Activated T-helper 17 cell treated with anti-CD3 and anti-CD28 coated beads, Interleukin-2, amount 50 U/mL, for 72 hours (primary cell): ENCODE measurements at regions not wholly inside any gene's neighbourhood (a gene's known extent, or its start where the extent isn't known, plus 50 kb on each side); places are given as distances from the start of the nearest gene placed in this dataset.
"Not testable (repeated sequence)": the region's sequence is repeated elsewhere in the genome, so short reads cannot be mapped to it uniquely, and the experiment has no call there.

Source experiments
- ATAC-seq: fragments of 150-1000 bp; cut with Tn5 transposase; replicated peaks from 2 replicates; pipeline ENCODE4 v1.10.0; 2021; ENCODE audit warnings: mild to moderate bottlenecking, moderate library complexity
- H3K27ac Mint-ChIP-seq: one replicate; pipeline ENCODE4 v1.8.0; 2022; ENCODE audit warnings: mixed read lengths
- H3K27me3 Mint-ChIP-seq: one replicate; pipeline ENCODE4 v1.8.0; 2022; ENCODE audit warnings: mixed read lengths
- H3K36me3 Mint-ChIP-seq: one replicate; pipeline ENCODE4 v1.8.0; 2022; ENCODE audit warnings: low read depth, mild to moderate bottlenecking, mixed read lengths
- H3K4me1 Mint-ChIP-seq: one replicate; pipeline ENCODE4 v1.8.0; 2022; ENCODE audit warnings: mixed read lengths
- H3K4me3 Mint-ChIP-seq: one replicate; pipeline ENCODE4 v1.8.0; 2022; ENCODE audit warnings: mild to moderate bottlenecking, mixed read lengths
- H3K9me3 Mint-ChIP-seq: one replicate; pipeline ENCODE4 v1.8.0; 2022; ENCODE audit warnings: mixed read lengths

GRCh38 chr12:131528667-131529066 lies 182.2 kb upstream of the SFSWAP start:
- Mint-ChIP-seq H3K4me3 (no peak overlapping the region), H3K4me1 (no peaks in the 10 kb centered on the region), H3K27ac (no peak overlapping the region), H3K27me3 (no peaks in the 10 kb centered on the region), H3K36me3 (no peaks in the 10 kb centered on the region), H3K9me3 (no peaks in the 10 kb centered on the region)
- ATAC-seq, result no peak

GRCh38 chr12:131529196-131530040 lies 181.5 kb upstream of the SFSWAP start:
- Mint-ChIP-seq H3K27ac (no peak overlapping the region), H3K9me3 (no peaks in the 10 kb centered on the region), H3K27me3 (no peaks in the 10 kb centered on the region), H3K4me1 (no peaks in the 10 kb centered on the region), H3K4me3 (no peak overlapping the region), H3K36me3 (no peaks in the 10 kb centered on the region)
- no peak for ATAC-seq

- no peaks in the 10 kb centered on the region for H3K9me3 Mint-ChIP-seq
- H3K36me3 Mint-ChIP-seq, result no peaks in the 10 kb centered on the region
- ATAC-seq, result no peak
- peaks cover 3% of the 10 kb centered on the region for H3K4me1 Mint-ChIP-seq
- H3K4me3 Mint-ChIP-seq, result no peak overlapping the region
- no peaks in the 10 kb centered on the region for H3K27me3 Mint-ChIP-seq
- H3K27ac Mint-ChIP-seq, result no peak overlapping the region
Observed at GRCh38 chr12:131530041-131530332, 180.9 kb upstream of the SFSWAP start.

- Mint-ChIP-seq H3K36me3 (no peaks in the 10 kb centered on the region), H3K4me1 (peaks cover 4% of the 10 kb centered on the region), H3K4me3 (no peak overlapping the region), H3K9me3 (no peaks in the 10 kb centered on the region), H3K27ac (no peak overlapping the region), H3K27me3 (no peaks in the 10 kb centered on the region)
- ATAC-seq, result no peak
Observed at GRCh38 chr12:131530422-131530821, 180.5 kb upstream of the SFSWAP start.

GRCh38 chr12:131533139-131533538 lies 177.8 kb upstream of the SFSWAP start:
- H3K27ac Mint-ChIP-seq, result no peak overlapping the region
- no peaks in the 10 kb centered on the region for H3K27me3 Mint-ChIP-seq
- peaks cover 4% of the 10 kb centered on the region for H3K4me1 Mint-ChIP-seq
- H3K36me3 Mint-ChIP-seq, result no peaks in the 10 kb centered on the region
- H3K4me3 Mint-ChIP-seq, result no peak overlapping the region
- H3K9me3 Mint-ChIP-seq, result no peaks in the 10 kb centered on the region
- no peak for ATAC-seq

GRCh38 chr12:131535779-131536178 lies 175.1 kb upstream of the SFSWAP start:
- Mint-ChIP-seq H3K36me3 (no peaks in the 10 kb centered on the region), H3K4me1 (peaks cover 4% of the 10 kb centered on the region), H3K27ac (no peak overlapping the region), H3K27me3 (no peaks in the 10 kb centered on the region), H3K4me3 (peak overlapping the region; percentile 38), H3K9me3 (no peaks in the 10 kb centered on the region)
- ATAC-seq, result no peak

- H3K9me3 Mint-ChIP-seq, result no peaks in the 10 kb centered on the region
- H3K27ac Mint-ChIP-seq, result peak overlapping the region; percentile 26
- no peaks in the 10 kb centered on the region for H3K27me3 Mint-ChIP-seq
- H3K36me3 Mint-ChIP-seq, result no peaks in the 10 kb centered on the region
- H3K4me3 Mint-ChIP-seq, result peak overlapping the region; percentile 38
- H3K4me1 Mint-ChIP-seq, result peaks cover 4% of the 10 kb centered on the region
- ATAC-seq, result peak; percentile 75
Observed at GRCh38 chr12:131536337-131536736, 174.6 kb upstream of the SFSWAP start.

- H3K27me3 Mint-ChIP-seq, result no peaks in the 10 kb centered on the region
- peak overlapping the region; percentile 26 for H3K27ac Mint-ChIP-seq
- H3K4me3 Mint-ChIP-seq, result peak overlapping the region; percentile 38
- ATAC-seq, result no peak
- no peaks in the 10 kb centered on the region for H3K36me3 Mint-ChIP-seq
- H3K9me3 Mint-ChIP-seq, result no peaks in the 10 kb centered on the region
- H3K4me1 Mint-ChIP-seq, result peaks cover 4% of the 10 kb centered on the region
Observed at GRCh38 chr12:131536766-131537165, 174.1 kb upstream of the SFSWAP start.

GRCh38 chr12:131537267-131537958 lies 173.5 kb upstream of the SFSWAP start:
- Mint-ChIP-seq H3K27ac (no peak overlapping the region), H3K9me3 (no peaks in the 10 kb centered on the region), H3K4me3 (no peak overlapping the region), H3K4me1 (peaks cover 4% of the 10 kb centered on the region), H3K27me3 (no peaks in the 10 kb centered on the region), H3K36me3 (no peaks in the 10 kb centered on the region)
- no peak for ATAC-seq

- no peaks in the 10 kb centered on the region for H3K27me3 Mint-ChIP-seq
- H3K36me3 Mint-ChIP-seq, result no peaks in the 10 kb centered on the region
- no peaks in the 10 kb centered on the region for H3K9me3 Mint-ChIP-seq
- no peak overlapping the region for H3K4me3 Mint-ChIP-seq
- H3K27ac Mint-ChIP-seq, result no peak overlapping the region
- no peak for ATAC-seq
- peaks cover 4% of the 10 kb centered on the region for H3K4me1 Mint-ChIP-seq
Observed at GRCh38 chr12:131539381-131539780, 171.5 kb upstream of the SFSWAP start.

GRCh38 chr12:131540138-131540623 lies 170.7 kb upstream of the SFSWAP start:
- Mint-ChIP-seq H3K4me1 (no peaks in the 10 kb centered on the region), H3K27me3 (no peaks in the 10 kb centered on the region), H3K27ac (no peak overlapping the region), H3K4me3 (no peak overlapping the region), H3K9me3 (no peaks in the 10 kb centered on the region), H3K36me3 (no peaks in the 10 kb centered on the region)
- no peak for ATAC-seq

- not testable (repeated sequence) for H3K27me3 Mint-ChIP-seq, H3K4me3 Mint-ChIP-seq, H3K9me3 Mint-ChIP-seq, H3K36me3 Mint-ChIP-seq, H3K27ac Mint-ChIP-seq, H3K4me1 Mint-ChIP-seq
- ATAC-seq, result peak; percentile 75
Observed at GRCh38 chr12:131541512-131541911, 169.4 kb upstream of the SFSWAP start.

GRCh38 chr12:131542351-131542750 lies 168.5 kb upstream of the SFSWAP start:
- ATAC-seq, result no peak
- Mint-ChIP-seq H3K36me3 (no peaks in the 10 kb centered on the region), H3K4me1 (no peaks in the 10 kb centered on the region), H3K27ac (no peak overlapping the region), H3K9me3 (no peaks in the 10 kb centered on the region), H3K4me3 (no peak overlapping the region), H3K27me3 (no peaks in the 10 kb centered on the region)

- no peaks in the 10 kb centered on the region for H3K27me3 Mint-ChIP-seq
- H3K4me1 Mint-ChIP-seq, result no peaks in the 10 kb centered on the region
- H3K4me3 Mint-ChIP-seq, result no peak overlapping the region
- H3K9me3 Mint-ChIP-seq, result no peaks in the 10 kb centered on the region
- no peak for ATAC-seq
- no peak overlapping the region for H3K27ac Mint-ChIP-seq
- H3K36me3 Mint-ChIP-seq, result no peaks in the 10 kb centered on the region
Observed at GRCh38 chr12:131543040-131543439, 167.8 kb upstream of the SFSWAP start.

GRCh38 chr12:131547555-131547954 lies 163.3 kb upstream of the SFSWAP start:
- Mint-ChIP-seq H3K4me3 (no peak overlapping the region), H3K27me3 (no peaks in the 10 kb centered on the region), H3K9me3 (no peaks in the 10 kb centered on the region), H3K36me3 (no peaks in the 10 kb centered on the region), H3K27ac (no peak overlapping the region), H3K4me1 (no peaks in the 10 kb centered on the region)
- ATAC-seq, result no peak
